ENCODE measurements at regions not wholly inside any gene's neighbourhood (a gene's known extent, or its start where the extent isn't known, plus 50 kb on each side); places are given as distances from the start of the nearest gene placed in this dataset.

DNA sequence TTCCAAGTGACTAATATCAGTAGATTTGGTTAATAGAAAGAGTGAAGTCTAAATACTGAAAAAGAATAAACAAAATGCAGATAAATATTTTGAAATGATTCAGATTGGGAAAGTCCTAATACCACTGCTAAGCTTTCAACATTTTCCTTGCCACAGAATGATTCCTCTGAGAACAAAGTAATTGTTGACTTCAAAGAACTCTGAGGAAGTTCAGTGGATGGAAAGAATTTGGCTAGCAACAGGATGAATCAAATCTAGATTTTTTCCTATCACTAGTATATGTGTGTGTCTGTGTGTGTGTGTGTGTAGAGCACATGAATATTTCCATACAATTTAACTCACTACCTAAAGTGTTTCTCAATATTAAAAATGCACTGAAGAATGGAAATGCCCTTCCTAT, 107.9 kb upstream of the PREP start:
- no peak overlapping the region for H2AFZ ChIP-seq

More for the DNA sequence above, 107.9 kb upstream of the PREP start:
- H3K4me2 ChIP-seq: no peak overlapping the region
- H4K20me1 ChIP-seq (replicated peaks; ENCODE audit: insufficient read depth): no peaks in the 10 kb centered on the region
- TF ChIP-seq STAT1 (IDR thresholded peaks at IDR 0.05; ENCODE audit: unreplicated experiment) (no peak), EZH2phosphoT487 (IDR thresholded peaks at IDR 0.05; ENCODE audit: unreplicated experiment) (no peak), NANOG (IDR thresholded peaks at IDR 0.05; ENCODE audit: borderline replicate concordance) (no peak), ZNF331 (CRISPR knock-in tag; IDR thresholded peaks at IDR 0.05; ENCODE audit: low read depth) (no peak), POLR2AphosphoS5 (IDR thresholded peaks at IDR 0.05; ENCODE audit: low read depth) (no peak), EZH2 (IDR thresholded peaks at IDR 0.05; ENCODE audit: low read depth, unreplicated experiment) (no peak), CREB1 (CRISPR knock-in tag; IDR thresholded peaks at IDR 0.05; ENCODE audit: low read depth) (no peak)
- TF ChIP-seq, protein P1, sequence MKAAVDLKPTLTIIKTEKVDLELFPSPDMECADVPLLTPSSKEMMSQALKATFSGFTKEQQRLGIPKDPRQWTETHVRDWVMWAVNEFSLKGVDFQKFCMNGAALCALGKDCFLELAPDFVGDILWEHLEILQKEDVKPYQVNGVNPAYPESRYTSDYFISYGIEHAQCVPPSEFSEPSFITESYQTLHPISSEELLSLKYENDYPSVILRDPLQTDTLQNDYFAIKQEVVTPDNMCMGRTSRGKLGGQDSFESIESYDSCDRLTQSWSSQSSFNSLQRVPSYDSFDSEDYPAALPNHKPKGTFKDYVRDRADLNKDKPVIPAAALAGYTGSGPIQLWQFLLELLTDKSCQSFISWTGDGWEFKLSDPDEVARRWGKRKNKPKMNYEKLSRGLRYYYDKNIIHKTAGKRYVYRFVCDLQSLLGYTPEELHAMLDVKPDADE (IDR thresholded peaks at IDR 0.05): no peak
- TF ChIP-seq, protein P2, sequence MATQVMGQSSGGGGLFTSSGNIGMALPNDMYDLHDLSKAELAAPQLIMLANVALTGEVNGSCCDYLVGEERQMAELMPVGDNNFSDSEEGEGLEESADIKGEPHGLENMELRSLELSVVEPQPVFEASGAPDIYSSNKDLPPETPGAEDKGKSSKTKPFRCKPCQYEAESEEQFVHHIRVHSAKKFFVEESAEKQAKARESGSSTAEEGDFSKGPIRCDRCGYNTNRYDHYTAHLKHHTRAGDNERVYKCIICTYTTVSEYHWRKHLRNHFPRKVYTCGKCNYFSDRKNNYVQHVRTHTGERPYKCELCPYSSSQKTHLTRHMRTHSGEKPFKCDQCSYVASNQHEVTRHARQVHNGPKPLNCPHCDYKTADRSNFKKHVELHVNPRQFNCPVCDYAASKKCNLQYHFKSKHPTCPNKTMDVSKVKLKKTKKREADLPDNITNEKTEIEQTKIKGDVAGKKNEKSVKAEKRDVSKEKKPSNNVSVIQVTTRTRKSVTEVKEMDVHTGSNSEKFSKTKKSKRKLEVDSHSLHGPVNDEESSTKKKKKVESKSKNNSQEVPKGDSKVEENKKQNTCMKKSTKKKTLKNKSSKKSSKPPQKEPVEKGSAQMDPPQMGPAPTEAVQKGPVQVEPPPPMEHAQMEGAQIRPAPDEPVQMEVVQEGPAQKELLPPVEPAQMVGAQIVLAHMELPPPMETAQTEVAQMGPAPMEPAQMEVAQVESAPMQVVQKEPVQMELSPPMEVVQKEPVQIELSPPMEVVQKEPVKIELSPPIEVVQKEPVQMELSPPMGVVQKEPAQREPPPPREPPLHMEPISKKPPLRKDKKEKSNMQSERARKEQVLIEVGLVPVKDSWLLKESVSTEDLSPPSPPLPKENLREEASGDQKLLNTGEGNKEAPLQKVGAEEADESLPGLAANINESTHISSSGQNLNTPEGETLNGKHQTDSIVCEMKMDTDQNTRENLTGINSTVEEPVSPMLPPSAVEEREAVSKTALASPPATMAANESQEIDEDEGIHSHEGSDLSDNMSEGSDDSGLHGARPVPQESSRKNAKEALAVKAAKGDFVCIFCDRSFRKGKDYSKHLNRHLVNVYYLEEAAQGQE (IDR thresholded peaks at IDR 0.05; ENCODE audit: unreplicated experiment): no peak
- TF ChIP-seq, protein P3, sequence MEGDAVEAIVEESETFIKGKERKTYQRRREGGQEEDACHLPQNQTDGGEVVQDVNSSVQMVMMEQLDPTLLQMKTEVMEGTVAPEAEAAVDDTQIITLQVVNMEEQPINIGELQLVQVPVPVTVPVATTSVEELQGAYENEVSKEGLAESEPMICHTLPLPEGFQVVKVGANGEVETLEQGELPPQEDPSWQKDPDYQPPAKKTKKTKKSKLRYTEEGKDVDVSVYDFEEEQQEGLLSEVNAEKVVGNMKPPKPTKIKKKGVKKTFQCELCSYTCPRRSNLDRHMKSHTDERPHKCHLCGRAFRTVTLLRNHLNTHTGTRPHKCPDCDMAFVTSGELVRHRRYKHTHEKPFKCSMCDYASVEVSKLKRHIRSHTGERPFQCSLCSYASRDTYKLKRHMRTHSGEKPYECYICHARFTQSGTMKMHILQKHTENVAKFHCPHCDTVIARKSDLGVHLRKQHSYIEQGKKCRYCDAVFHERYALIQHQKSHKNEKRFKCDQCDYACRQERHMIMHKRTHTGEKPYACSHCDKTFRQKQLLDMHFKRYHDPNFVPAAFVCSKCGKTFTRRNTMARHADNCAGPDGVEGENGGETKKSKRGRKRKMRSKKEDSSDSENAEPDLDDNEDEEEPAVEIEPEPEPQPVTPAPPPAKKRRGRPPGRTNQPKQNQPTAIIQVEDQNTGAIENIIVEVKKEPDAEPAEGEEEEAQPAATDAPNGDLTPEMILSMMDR (conservative IDR thresholded peaks at IDR 0.05; ENCODE audit: low read depth in 2 of 2): no peak
- Mint-ChIP-seq H3K4me1 (peaks cover 6% of the 10 kb centered on the region), H3K9me3 (no peaks in the 10 kb centered on the region), H3K4me3 (no peak overlapping the region), H3K27me3 (ENCODE audit: insufficient read depth, low read depth, poor library complexity) (no peaks in the 10 kb centered on the region), H3K27ac (no peak overlapping the region), H3K36me3 (ENCODE audit: low read depth) (no peaks in the 10 kb centered on the region)
- H3K9me2 ChIP-seq (ENCODE audit: insufficient read depth): peaks cover 6% of the 10 kb centered on the region
- H3K27me3 ChIP-seq (ENCODE audit: insufficient read depth): no peaks in the 10 kb centered on the region
- 0 out of 2 replicates have a peak, but pooled peaks cover 5% of the 10 kb centered on the region for H3K4me1 ChIP-seq (ENCODE audit: insufficient read depth)
- no peaks in the 10 kb centered on the region for H3K36me3 ChIP-seq (ENCODE audit: insufficient read depth)
- H3K27ac ChIP-seq (ENCODE audit: low read depth): no peak overlapping the region
- ATAC-seq (no peak), DNase-seq (ENCODE audit: low spot score) (no peak)
- no peaks in the 10 kb centered on the region for H3K79me2 ChIP-seq (replicated peaks; ENCODE audit: insufficient read depth)
- H3K4me3 ChIP-seq: no peak overlapping the region
- no peaks in the 10 kb centered on the region for H3F3A ChIP-seq (replicated peaks; ENCODE audit: low read depth)
